PFSK-1 (cell line): ENCODE measurements at regions not wholly inside any gene's neighbourhood (a gene's known extent, or its start where the extent isn't known, plus 50 kb on each side); places are given as distances from the start of the nearest gene placed in this dataset.

ENCODE experiments used
- FOXP2 ChIP-seq: optimal IDR thresholded peaks from 2 replicates; pipeline ENCODE3; 2011; ENCODE audit warnings: borderline replicate concordance, control low read depth, inconsistent platforms; ENCODE audit not compliant: insufficient read depth; ENCODE audit errors: extremely low read length, extremely low read depth
- POLR2AphosphoS5 ChIP-seq: IDR thresholded peaks from 2 replicates; pipeline ENCODE4 v1.6.1; 2012; ENCODE audit warnings: low read depth, mild to moderate bottlenecking, control low read depth, low read length, moderate library complexity
- SIN3A ChIP-seq: IDR thresholded peaks from 2 replicates; pipeline ENCODE4 v1.6.1; 2012; ENCODE audit warnings: mild to moderate bottlenecking, low read length, moderate library complexity, borderline replicate concordance; ENCODE audit not compliant: insufficient read depth
- TAF1 ChIP-seq: IDR thresholded peaks from 2 replicates; pipeline ENCODE4 v1.6.1; 2012; ENCODE audit warnings: low read length, control low read depth, borderline replicate concordance; ENCODE audit not compliant: insufficient read depth
- TF ChIP-seq, protein P1 (sequence below), 2 experiments: IDR thresholded peaks; 2 replicates each; pipeline versions ENCODE4 v1.6.1 to v1.8.0; 2011 to 2012; ENCODE audit warnings: low read depth in 2 of 2, low read length in 2 of 2, control low read depth in 1 of 2, inconsistent platforms in 1 of 2, mild to moderate bottlenecking in 1 of 2, moderate library complexity in 1 of 2; ENCODE audit not compliant: insufficient read depth in 1 of 2

DNA sequence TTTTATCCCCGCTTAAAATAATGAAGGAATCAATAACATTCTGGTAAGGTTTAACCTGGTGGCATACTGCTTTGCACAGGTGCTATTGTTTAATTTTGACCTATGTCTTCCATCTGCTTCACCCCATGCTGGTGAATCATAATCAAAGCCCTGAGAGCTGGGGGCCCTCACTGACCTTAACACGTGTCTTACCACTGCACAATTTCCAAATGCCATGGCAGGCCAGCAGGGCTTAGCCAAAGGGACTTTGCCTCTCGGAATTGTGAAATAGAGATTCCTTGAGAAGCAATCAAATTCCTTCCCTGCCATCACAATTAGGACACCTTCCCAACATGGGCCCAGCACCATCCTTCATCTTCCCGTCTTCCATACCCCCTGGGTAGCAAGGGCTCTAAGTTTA lies 242.6 kb upstream of the THBS1 start:
- TF ChIP-seq POLR2AphosphoS5, result no peak
- TF ChIP-seq, protein P1, sequence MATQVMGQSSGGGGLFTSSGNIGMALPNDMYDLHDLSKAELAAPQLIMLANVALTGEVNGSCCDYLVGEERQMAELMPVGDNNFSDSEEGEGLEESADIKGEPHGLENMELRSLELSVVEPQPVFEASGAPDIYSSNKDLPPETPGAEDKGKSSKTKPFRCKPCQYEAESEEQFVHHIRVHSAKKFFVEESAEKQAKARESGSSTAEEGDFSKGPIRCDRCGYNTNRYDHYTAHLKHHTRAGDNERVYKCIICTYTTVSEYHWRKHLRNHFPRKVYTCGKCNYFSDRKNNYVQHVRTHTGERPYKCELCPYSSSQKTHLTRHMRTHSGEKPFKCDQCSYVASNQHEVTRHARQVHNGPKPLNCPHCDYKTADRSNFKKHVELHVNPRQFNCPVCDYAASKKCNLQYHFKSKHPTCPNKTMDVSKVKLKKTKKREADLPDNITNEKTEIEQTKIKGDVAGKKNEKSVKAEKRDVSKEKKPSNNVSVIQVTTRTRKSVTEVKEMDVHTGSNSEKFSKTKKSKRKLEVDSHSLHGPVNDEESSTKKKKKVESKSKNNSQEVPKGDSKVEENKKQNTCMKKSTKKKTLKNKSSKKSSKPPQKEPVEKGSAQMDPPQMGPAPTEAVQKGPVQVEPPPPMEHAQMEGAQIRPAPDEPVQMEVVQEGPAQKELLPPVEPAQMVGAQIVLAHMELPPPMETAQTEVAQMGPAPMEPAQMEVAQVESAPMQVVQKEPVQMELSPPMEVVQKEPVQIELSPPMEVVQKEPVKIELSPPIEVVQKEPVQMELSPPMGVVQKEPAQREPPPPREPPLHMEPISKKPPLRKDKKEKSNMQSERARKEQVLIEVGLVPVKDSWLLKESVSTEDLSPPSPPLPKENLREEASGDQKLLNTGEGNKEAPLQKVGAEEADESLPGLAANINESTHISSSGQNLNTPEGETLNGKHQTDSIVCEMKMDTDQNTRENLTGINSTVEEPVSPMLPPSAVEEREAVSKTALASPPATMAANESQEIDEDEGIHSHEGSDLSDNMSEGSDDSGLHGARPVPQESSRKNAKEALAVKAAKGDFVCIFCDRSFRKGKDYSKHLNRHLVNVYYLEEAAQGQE (IDR thresholded peaks at IDR 0.05; ENCODE audit: insufficient read depth in 1 of 2, low read depth in 2 of 2, low read length in 2 of 2), result no peak
- TF ChIP-seq TAF1, result no peak
- TF ChIP-seq FOXP2, result no peak
- no peak for TF ChIP-seq SIN3A

DNA sequence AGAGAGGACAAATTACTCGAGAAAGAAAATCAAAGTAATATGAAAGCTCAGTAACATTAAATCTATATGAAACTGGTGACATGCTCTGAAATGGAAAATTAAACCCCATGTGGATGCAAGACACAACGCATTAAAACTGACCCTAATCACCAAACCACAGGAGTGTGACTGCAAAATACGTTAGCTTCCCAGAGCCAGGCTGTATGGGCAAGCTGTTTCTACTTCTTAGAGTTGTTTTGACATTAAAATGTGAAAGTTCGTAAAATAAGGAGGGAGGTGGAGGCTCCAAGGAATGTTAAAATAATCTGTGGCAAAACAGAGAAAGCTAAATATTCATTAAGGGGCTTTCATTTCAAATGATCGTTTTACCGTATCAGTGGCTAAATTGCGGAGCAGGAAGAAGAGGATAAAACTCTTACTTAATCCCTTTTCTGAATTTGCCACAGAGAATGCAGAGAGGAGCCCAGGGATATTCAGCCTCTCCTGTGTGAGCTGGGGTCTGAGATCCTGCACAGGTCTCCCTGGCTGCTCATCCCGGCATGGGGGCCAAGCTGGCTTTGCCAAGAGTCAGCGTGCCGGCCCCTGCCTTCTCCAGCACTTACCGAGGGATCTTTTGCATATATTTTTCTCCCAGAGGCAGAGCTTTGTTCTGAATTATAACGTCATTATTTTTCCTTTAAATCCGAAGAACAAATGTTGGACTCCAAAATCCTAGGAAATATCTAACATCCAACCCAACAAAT lies 239.8 kb upstream of the THBS1 start:
- no peak for TF ChIP-seq FOXP2
- TF ChIP-seq POLR2AphosphoS5, result no peak
- TF ChIP-seq TAF1, result no peak
- TF ChIP-seq SIN3A, result no peak
- TF ChIP-seq, protein P1 (IDR thresholded peaks at IDR 0.05; ENCODE audit: insufficient read depth in 1 of 2, low read depth in 2 of 2, low read length in 2 of 2), result no peak

DNA sequence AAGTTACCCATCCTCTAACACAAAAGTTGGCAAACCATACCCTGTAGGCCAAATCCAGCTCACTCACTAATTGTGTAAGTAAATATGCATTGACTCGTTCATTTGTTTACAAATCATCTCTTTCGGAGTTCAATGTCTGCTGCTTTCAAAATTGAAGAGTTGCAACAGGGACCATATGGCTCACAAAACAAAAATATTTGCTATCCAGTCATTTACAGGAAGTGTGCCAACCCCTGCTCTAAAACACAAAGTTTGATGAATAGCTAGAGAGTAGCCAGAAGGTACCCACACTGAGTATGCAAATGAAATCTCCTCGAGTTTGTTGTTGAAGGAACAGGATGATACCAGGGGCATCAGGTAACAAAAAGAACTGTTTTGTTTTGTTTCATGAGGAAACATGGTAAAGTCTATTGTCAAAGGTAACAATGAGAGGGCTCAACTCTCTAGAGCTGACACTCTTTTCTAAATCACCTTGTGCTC lies 236.2 kb upstream of the THBS1 start:
- TF ChIP-seq TAF1, result no peak
- no peak for TF ChIP-seq SIN3A
- TF ChIP-seq POLR2AphosphoS5, result no peak
- TF ChIP-seq FOXP2, result no peak
- TF ChIP-seq, protein P1 (IDR thresholded peaks at IDR 0.05; ENCODE audit: insufficient read depth in 1 of 2, low read depth in 2 of 2, low read length in 2 of 2), result no peak

DNA sequence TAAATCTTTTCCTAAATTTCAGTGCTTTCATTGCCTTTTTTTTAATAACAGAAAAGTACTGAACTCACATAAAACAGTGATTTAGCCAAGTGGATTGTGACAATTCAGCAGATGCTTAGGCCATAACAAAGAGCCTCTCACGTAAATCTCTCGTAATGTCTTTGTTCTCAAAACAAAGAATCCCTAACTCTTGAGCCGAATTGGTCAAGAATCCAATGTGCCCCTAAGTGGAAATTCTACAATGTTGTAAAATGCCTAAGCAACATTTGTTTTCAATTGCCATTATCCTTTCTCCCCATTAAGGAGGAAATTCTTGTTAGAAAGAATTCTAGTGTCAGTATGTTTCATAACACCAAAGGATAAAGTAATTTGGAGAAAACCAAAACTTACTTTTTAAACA lies 235.7 kb upstream of the THBS1 start:
- TF ChIP-seq, protein P1 (IDR thresholded peaks at IDR 0.05; ENCODE audit: insufficient read depth in 1 of 2, low read depth in 2 of 2, low read length in 2 of 2), result no peak
- TF ChIP-seq FOXP2 (no peak), SIN3A (no peak), POLR2AphosphoS5 (no peak), TAF1 (no peak)

DNA sequence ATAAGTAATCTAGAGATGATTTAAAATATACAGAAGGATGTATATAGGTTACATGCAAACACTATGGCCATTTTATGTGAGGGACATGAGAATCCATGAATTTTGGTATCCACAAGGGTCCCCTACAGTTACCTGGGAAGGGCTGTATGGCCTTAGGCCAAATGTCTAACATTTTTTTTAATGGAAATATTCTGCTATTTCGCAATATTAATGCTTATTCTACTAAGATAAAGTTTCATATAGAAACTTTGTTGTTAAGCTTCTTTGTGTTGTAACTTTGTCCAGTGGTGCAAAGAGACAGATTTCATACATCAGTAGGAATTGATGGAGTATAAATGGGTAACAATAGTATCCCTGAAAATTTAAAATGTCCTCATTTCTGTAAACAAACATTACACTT lies 233.4 kb upstream of the THBS1 start:
- TF ChIP-seq TAF1 (no peak), FOXP2 (no peak), POLR2AphosphoS5 (no peak), SIN3A (no peak)
- TF ChIP-seq, protein P1 (IDR thresholded peaks at IDR 0.05; ENCODE audit: insufficient read depth in 1 of 2, low read depth in 2 of 2, low read length in 2 of 2), result no peak
